ENCODE measurements at regions not wholly inside any gene's neighbourhood (a gene's known extent, or its start where the extent isn't known, plus 50 kb on each side); places are given as distances from the start of the nearest gene placed in this dataset.

GRCh38 chr11:37560346-37560745 lies 962.3 kb upstream of the RAG2 start:
- DNase-seq (ENCODE audit: insufficient read length, low spot score) = no peak
- TF ChIP-seq, protein P1, sequence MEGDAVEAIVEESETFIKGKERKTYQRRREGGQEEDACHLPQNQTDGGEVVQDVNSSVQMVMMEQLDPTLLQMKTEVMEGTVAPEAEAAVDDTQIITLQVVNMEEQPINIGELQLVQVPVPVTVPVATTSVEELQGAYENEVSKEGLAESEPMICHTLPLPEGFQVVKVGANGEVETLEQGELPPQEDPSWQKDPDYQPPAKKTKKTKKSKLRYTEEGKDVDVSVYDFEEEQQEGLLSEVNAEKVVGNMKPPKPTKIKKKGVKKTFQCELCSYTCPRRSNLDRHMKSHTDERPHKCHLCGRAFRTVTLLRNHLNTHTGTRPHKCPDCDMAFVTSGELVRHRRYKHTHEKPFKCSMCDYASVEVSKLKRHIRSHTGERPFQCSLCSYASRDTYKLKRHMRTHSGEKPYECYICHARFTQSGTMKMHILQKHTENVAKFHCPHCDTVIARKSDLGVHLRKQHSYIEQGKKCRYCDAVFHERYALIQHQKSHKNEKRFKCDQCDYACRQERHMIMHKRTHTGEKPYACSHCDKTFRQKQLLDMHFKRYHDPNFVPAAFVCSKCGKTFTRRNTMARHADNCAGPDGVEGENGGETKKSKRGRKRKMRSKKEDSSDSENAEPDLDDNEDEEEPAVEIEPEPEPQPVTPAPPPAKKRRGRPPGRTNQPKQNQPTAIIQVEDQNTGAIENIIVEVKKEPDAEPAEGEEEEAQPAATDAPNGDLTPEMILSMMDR (IDR thresholded peaks at IDR 0.05; ENCODE audit: insufficient read depth, missing control alignments) = no peak
- no peak for FAIRE-seq

- TF ChIP-seq, protein P1 (IDR thresholded peaks at IDR 0.05; ENCODE audit: insufficient read depth, missing control alignments) = no peak
- DNase-seq (ENCODE audit: insufficient read length, low spot score) (no peak), FAIRE-seq (no peak)
Observed at GRCh38 chr11:37558619-37559210, 960.7 kb upstream of the RAG2 start.

DNA sequence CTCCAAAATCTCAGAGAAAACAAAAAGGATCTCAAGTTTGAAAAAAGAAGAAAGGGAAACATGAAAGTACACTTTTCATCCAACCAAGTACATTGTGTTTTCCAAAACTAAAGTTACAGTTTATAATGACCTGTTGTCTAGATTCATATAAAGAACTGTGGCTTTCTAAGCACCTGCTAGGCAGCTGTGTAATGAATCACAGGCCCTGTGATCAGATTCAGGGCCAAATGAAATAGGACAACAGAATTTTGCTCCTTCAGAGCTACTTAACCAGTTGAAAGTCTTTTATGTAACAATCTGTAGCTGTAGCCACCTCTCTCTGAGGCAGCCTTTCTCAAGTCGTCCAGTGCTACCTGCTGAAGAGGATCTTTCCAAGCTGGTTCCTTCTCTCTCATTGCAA lies 960.0 kb upstream of the RAG2 start:
- DNase-seq (ENCODE audit: insufficient read length, low spot score) (no peak), FAIRE-seq (no peak)
- TF ChIP-seq, protein P1 (IDR thresholded peaks at IDR 0.05; ENCODE audit: insufficient read depth, missing control alignments) = no peak

DNA sequence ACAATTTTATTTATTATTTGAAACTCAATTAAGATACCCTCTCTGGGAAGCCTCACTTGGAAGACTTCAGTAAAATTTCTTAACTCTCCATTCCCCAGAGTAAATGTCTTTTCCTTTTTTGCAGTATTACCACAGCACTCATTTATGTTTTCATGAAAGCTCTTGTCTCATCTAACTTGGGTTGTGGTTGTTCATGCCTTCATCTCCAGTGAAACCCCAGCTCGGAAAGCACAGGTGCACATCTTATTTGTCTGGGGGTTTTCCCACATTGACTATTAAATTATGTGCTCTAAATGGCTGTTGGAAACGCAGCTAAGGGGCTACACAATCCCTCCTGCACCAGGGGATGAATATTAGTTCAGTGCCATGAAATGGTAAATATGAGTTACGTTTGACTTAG lies 954.2 kb upstream of the RAG2 start:
- TF ChIP-seq, protein P1 (IDR thresholded peaks at IDR 0.05; ENCODE audit: insufficient read depth, missing control alignments) = no peak
- DNase-seq (ENCODE audit: insufficient read length, low spot score) (no peak), FAIRE-seq (no peak)

GRCh38 chr11:37544491-37544890 lies 946.5 kb upstream of the RAG2 start:
- DNase-seq (ENCODE audit: insufficient read length, low spot score) (no peak), FAIRE-seq (no peak)
- TF ChIP-seq, protein P1 (IDR thresholded peaks at IDR 0.05; ENCODE audit: insufficient read depth, missing control alignments) = no peak

GRCh38 chr11:37533830-37534229 lies 935.8 kb upstream of the RAG2 start:
- no peak for FAIRE-seq
- DNase-seq (ENCODE audit: insufficient read length, low spot score) = no peak
- TF ChIP-seq, protein P1 (IDR thresholded peaks at IDR 0.05; ENCODE audit: insufficient read depth, missing control alignments) = no peak

- no peak for DNase-seq (ENCODE audit: insufficient read length, low spot score)
- TF ChIP-seq, protein P1 (IDR thresholded peaks at IDR 0.05; ENCODE audit: insufficient read depth, missing control alignments) = no peak
- FAIRE-seq = no peak
Observed at GRCh38 chr11:37533087-37533486, 935.1 kb upstream of the RAG2 start.
